Peyer's patch (tissue), 4 donors: ENCODE measurements at regions not wholly inside any gene's neighbourhood (a gene's known extent, or its start where the extent isn't known, plus 50 kb on each side); places are given as distances from the start of the nearest gene placed in this dataset.

ENCODE experiments used
- DNase-seq, 3 donors: peaks; one replicate each; pipeline ENCODE4 v3.0.0-alpha.2; 2017 to 2019
- H3K27ac ChIP-seq, 4 donors: fragments of 200-600 bp; sonication (generic); one replicate each; pipeline ENCODE4 v1.5.1; 2016 to 2019
- H3K27me3 ChIP-seq, 2 donors: fragments of 200-600 bp; sonication (generic); one replicate each; pipeline ENCODE4 v1.5.1; 2019
- H3K36me3 ChIP-seq, 3 donors: fragments of 200-600 bp; sonication (generic); one replicate each; pipeline ENCODE4 v1.5.1; 2016 to 2019
- H3K4me1 ChIP-seq, 4 donors: fragments of 200-600 bp; sonication (generic); one replicate each; pipeline ENCODE4 v1.5.1; 2016 to 2019
- H3K4me3 ChIP-seq, 4 donors: fragments of 200-600 bp; sonication (generic); 1 replicate in 3 of 4; 2 replicates in 1 of 4; pipeline ENCODE4 v1.5.1; 2016 to 2019; ENCODE audit warnings: mild to moderate bottlenecking in 1 of 4
- H3K9me3 ChIP-seq, 4 donors: fragments of 200-600 bp; sonication (generic); one replicate each; pipeline ENCODE4 v1.5.1; 2016 to 2019; ENCODE audit warnings: mild to moderate bottlenecking in 1 of 4
- CTCF ChIP-seq, 6 experiments: fragments of 450-650 bp in 4 of 6; fragments of 200-600 bp in 2 of 6; sonication (generic) in 1 of 6; IDR thresholded peaks; one replicate each; pipeline ENCODE4 v1.5.1; 2017 to 2019; ENCODE audit warnings: antibody characterized with exemption in 6 of 6, mild to moderate bottlenecking in 3 of 6, moderate library complexity in 1 of 6
- POLR2A ChIP-seq, 2 donors: fragments of 450-650 bp; IDR thresholded peaks; one replicate each; pipeline ENCODE4 v1.5.1; 2017; ENCODE audit warnings: antibody characterized with exemption in 2 of 2, mild to moderate bottlenecking in 2 of 2, moderate library complexity in 2 of 2

- Histone ChIP-seq H3K27me3 (no peaks in the 10 kb centered on the region), H3K9me3 (no peaks in the 10 kb centered on the region), H3K4me1 (no peaks in the 10 kb centered on the region), H3K27ac (no peak overlapping the region), H3K4me3 (no peak overlapping the region), H3K36me3 (no peaks in the 10 kb centered on the region)
- no peak for DNase-seq
- no peak for TF ChIP-seq POLR2A (IDR thresholded peaks at IDR 0.05)
- no peak for TF ChIP-seq CTCF (IDR thresholded peaks at IDR 0.05)
Measured at GRCh38 chr4:82057990-82058544, 315.7 kb downstream of the HNRNPD start.

DNA sequence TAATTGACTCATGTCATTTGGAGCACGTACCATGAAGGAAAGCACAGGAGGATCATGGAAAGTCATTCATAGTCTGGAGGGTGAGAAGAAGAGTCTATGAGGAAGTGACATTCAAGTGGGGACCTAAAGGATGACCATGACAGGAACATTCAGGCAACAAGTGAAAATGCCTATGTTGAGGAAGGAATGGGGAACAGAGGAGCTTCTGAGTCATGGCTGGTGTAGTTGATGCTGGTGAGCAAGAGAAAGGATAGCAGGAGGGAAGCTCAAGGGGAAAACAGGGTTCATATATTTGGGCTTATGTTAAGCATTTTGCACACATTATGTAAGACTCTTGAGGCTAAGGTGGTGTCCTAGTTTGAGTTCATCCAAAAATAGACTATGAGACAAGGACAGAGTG lies 318.6 kb downstream of the HNRNPD start:
- H3K36me3 ChIP-seq: no peaks in the 10 kb centered on the region
- H3K27me3 ChIP-seq: no peaks in the 10 kb centered on the region
- no peak overlapping the region for H3K27ac ChIP-seq
- no peak for DNase-seq
- no peak overlapping the region for H3K4me3 ChIP-seq
- TF ChIP-seq CTCF (IDR thresholded peaks at IDR 0.05) (no peak), POLR2A (IDR thresholded peaks at IDR 0.05) (no peak)
- H3K4me1 ChIP-seq: no peaks in the 10 kb centered on the region
- no peaks in the 10 kb centered on the region for H3K9me3 ChIP-seq

- DNase-seq: no peak
- Histone ChIP-seq H3K4me3 (no peak overlapping the region), H3K9me3 (no peaks in the 10 kb centered on the region), H3K27ac (no peak overlapping the region), H3K4me1 (no peaks in the 10 kb centered on the region), H3K36me3 (no peaks in the 10 kb centered on the region), H3K27me3 (no peaks in the 10 kb centered on the region)
- TF ChIP-seq CTCF (IDR thresholded peaks at IDR 0.05) (no peak), POLR2A (IDR thresholded peaks at IDR 0.05) (no peak)
Measured at GRCh38 chr4:82053396-82053795, 320.4 kb downstream of the HNRNPD start.

DNA sequence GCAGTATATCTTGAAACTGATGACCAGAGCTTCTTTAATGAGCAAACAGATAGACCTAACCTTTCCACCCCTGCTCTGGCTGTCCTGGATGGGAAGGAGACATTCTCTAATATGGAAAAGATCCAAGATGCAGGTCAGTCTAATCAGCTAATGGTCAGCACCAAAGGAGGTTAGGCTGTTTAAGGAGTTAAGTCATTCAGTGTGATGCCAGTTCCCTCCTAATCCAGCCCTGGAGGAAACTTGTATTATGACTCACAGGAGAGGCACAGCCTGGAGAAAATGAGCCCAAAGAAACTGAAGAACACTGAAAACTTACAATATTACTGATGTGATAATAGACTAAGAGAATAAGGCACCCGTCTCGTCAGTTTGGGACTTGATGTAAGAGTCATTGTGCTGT lies 323.0 kb downstream of the HNRNPD start:
- Histone ChIP-seq H3K9me3 (no peaks in the 10 kb centered on the region), H3K4me3 (no peak overlapping the region), H3K27ac (no peak overlapping the region), H3K36me3 (no peaks in the 10 kb centered on the region), H3K4me1 (no peaks in the 10 kb centered on the region), H3K27me3 (no peaks in the 10 kb centered on the region)
- DNase-seq: no peak
- TF ChIP-seq POLR2A (IDR thresholded peaks at IDR 0.05) (no peak), CTCF (IDR thresholded peaks at IDR 0.05) (no peak)

- DNase-seq: no peak
- Histone ChIP-seq H3K4me3 (no peak overlapping the region), H3K9me3 (no peaks in the 10 kb centered on the region), H3K4me1 (peaks cover 0 to 4% (median 0%) of the 10 kb centered on the region in 4 donors), H3K36me3 (no peaks in the 10 kb centered on the region), H3K27me3 (no peaks in the 10 kb centered on the region), H3K27ac (no peak overlapping the region)
- no peak for TF ChIP-seq POLR2A (IDR thresholded peaks at IDR 0.05)
- no peak for TF ChIP-seq CTCF (IDR thresholded peaks at IDR 0.05)
Measured at GRCh38 chr4:82049294-82049693, 324.5 kb downstream of the HNRNPD start.

DNA sequence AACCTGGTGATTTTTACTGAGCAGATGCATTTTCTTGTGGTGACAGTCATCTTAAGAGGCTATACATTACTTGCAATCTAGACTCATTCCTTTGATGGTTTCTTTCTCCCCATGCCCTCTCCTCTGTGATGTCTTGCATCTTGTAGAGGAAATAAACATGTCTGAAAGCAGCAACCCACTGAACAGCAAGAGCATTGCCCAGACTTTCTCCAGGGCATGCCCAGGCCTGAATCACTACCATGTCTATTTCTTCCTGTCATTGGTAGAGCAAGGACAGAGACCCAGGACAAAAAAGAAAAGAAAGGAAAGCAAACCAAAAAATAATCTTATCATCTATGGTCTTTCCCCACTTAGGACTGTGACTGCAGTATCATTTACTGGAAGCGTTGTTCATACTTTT lies 326.1 kb downstream of the HNRNPD start:
- no peak overlapping the region for H3K4me3 ChIP-seq
- no peak overlapping the region for H3K27ac ChIP-seq
- no peaks in the 10 kb centered on the region for H3K27me3 ChIP-seq
- peaks cover 0 to 10% (median 0%) of the 10 kb centered on the region in 4 donors for H3K4me1 ChIP-seq
- H3K9me3 ChIP-seq: no peaks in the 10 kb centered on the region
- H3K36me3 ChIP-seq: no peaks in the 10 kb centered on the region
- no peak for TF ChIP-seq CTCF (IDR thresholded peaks at IDR 0.05)
- no peak for TF ChIP-seq POLR2A (IDR thresholded peaks at IDR 0.05)
- DNase-seq: no peak
